H1 (cell line): ENCODE measurements at regions not wholly inside any gene's neighbourhood (a gene's known extent, or its start where the extent isn't known, plus 50 kb on each side); places are given as distances from the start of the nearest gene placed in this dataset.

Experiments used
- CTCF ChIA-PET: fragments of 300-600 bp; sonication (Branson Sonifier 250); formaldehyde crosslinking; loops from one replicate; lab custom pipeline; 2021; ENCODE audit not compliant: partially characterized antibody; lab: Charles Lee
- POLR2A ChIA-PET: fragments of 300-600 bp; sonication (Branson Sonifier 250); formaldehyde crosslinking; loops from one replicate; lab custom pipeline; 2021; ENCODE audit warnings: inconsistent platforms; ENCODE audit not compliant: partially characterized antibody; lab: Charles Lee
- DNase-seq, 2 experiments: peaks; one replicate each; pipeline versions ENCODE4 v3.0.0 to v3.0.0-alpha.2; 2010 to 2022; ENCODE audit warnings: low spot score in 2 of 2, low read depth in 1 of 2, mixed read lengths in 1 of 2
- FAIRE-seq: peaks from 2 replicates; lab custom pipeline; 2011; peaks lifted over from hg19 to GRCh38; lab: Jason Lieb, UNC
- H2AFZ ChIP-seq: 2 replicates; pipeline ENCODE4 v1.8.1; 2012; ENCODE audit warnings: low read length, inconsistent platforms
- H2AK5ac ChIP-seq: 2 replicates; pipeline ENCODE4 v1.6.1; 2013; ENCODE audit warnings: low read depth, low read length
- H2BK120ac ChIP-seq: replicated peaks from 2 replicates; pipeline ENCODE3; 2013; ENCODE audit warnings: low read depth, low read length, inconsistent platforms
- H2BK12ac ChIP-seq: 2 replicates; pipeline ENCODE4 v1.6.1; 2013; ENCODE audit warnings: low read depth, low read length
- H2BK15ac ChIP-seq: 2 replicates; pipeline ENCODE4 v1.6.1; 2013; ENCODE audit warnings: low read length
- H2BK20ac ChIP-seq: 2 replicates; pipeline ENCODE4 v1.6.1; 2013; ENCODE audit warnings: low read length
- H2BK5ac ChIP-seq: 2 replicates; pipeline ENCODE4 v1.6.1; 2013; ENCODE audit warnings: low read depth, low read length
- H3K14ac ChIP-seq: 2 replicates; pipeline ENCODE4 v1.6.1; 2013; ENCODE audit warnings: inconsistent platforms; ENCODE audit not compliant: insufficient read length
- H3K18ac ChIP-seq: 2 replicates; pipeline ENCODE4 v1.6.1; 2013; ENCODE audit warnings: low read length; ENCODE audit errors: extremely low read depth
- H3K23ac ChIP-seq: 2 replicates; pipeline ENCODE4 v1.6.1; 2013; ENCODE audit warnings: inconsistent platforms; ENCODE audit not compliant: insufficient read length
- H3K23me2 ChIP-seq: 2 replicates; pipeline ENCODE4 v1.6.1; 2013; ENCODE audit warnings: low read depth, low read length
- H3K27ac ChIP-seq: 2 replicates; pipeline ENCODE4 v1.6.1; 2011; ENCODE audit warnings: low read depth, low read length, inconsistent platforms
- H3K27me3 ChIP-seq, 4 experiments: replicated peaks in 1 of 4; 1 replicate in 1 of 4; 2 replicates in 3 of 4; pipeline versions ENCODE4 v1.6.1 to v1.8.1; 2011 to 2013; ENCODE audit warnings: low read length in 3 of 4, mild to moderate bottlenecking in 3 of 4, inconsistent platforms in 2 of 4, mixed read lengths in 2 of 4, moderate library complexity in 1 of 4; ENCODE audit not compliant: control insufficient read depth in 3 of 4, insufficient read depth in 3 of 4; ENCODE audit errors: extremely low read depth in 1 of 4
- H3K36me3 ChIP-seq, 4 experiments: 2 replicates each; pipeline versions ENCODE4 v1.6.1 to v1.8.1; 2011 to 2013; ENCODE audit warnings: mild to moderate bottlenecking in 4 of 4, low read length in 3 of 4, moderate library complexity in 2 of 4, control low read depth in 1 of 4, inconsistent platforms in 1 of 4; ENCODE audit not compliant: insufficient read depth in 4 of 4, control insufficient read depth in 2 of 4
- H3K4ac ChIP-seq: replicated peaks from 2 replicates; pipeline ENCODE3; 2013; ENCODE audit warnings: low read length, low read depth, mixed read lengths, inconsistent platforms; ENCODE audit not compliant: insufficient read length
- H3K4me1 ChIP-seq, 4 experiments: replicated peaks in 1 of 4; 1 replicate in 1 of 4; 2 replicates in 3 of 4; pipeline versions ENCODE4 v1.6.1 to v1.8.1; 2011 to 2013; ENCODE audit warnings: low read length in 3 of 4, inconsistent platforms in 2 of 4, mixed read lengths in 1 of 4; ENCODE audit not compliant: insufficient read depth in 4 of 4, control insufficient read depth in 3 of 4
- H3K4me2 ChIP-seq, 2 experiments: 2 replicates each; pipeline versions ENCODE4 v1.6.1 to v1.8.1; 2011 to 2013; ENCODE audit warnings: low read depth in 2 of 2, low read length in 2 of 2, control low read depth in 1 of 2, inconsistent platforms in 1 of 2, mild to moderate bottlenecking in 1 of 2; ENCODE audit not compliant: insufficient read depth in 1 of 2
- H3K4me3 ChIP-seq, 4 experiments: fragments of 200-600, 300-600 bp in 1 of 4; sonication (generic), shearing (Covaris generic), sonication (Bioruptor Twin) in 1 of 4; 2 replicates each; pipeline versions ENCODE4 v1.5.1 to v1.8.1; 2011 to 2016; ENCODE audit warnings: low read length in 4 of 4, low read depth in 3 of 4, control low read depth in 2 of 4, inconsistent platforms in 2 of 4, mild to moderate bottlenecking in 2 of 4, mixed read lengths in 1 of 4, moderate library complexity in 1 of 4; ENCODE audit not compliant: insufficient read depth in 2 of 4; ENCODE audit errors: extremely low read depth in 1 of 4
- H3K56ac ChIP-seq: replicated peaks from 2 replicates; pipeline ENCODE3; 2013; ENCODE audit warnings: low read depth, mild to moderate bottlenecking, mixed read lengths, low read length, inconsistent platforms; ENCODE audit not compliant: insufficient read length
- H3K79me1 ChIP-seq: 2 replicates; pipeline ENCODE4 v1.6.1; 2013; ENCODE audit warnings: low read depth, low read length, control low read depth
- H3K79me2 ChIP-seq, 2 experiments: 2 replicates each; pipeline versions ENCODE4 v1.6.1 to v1.8.1; 2012 to 2013; ENCODE audit warnings: low read length in 2 of 2, mild to moderate bottlenecking in 2 of 2, inconsistent platforms in 1 of 2; ENCODE audit not compliant: insufficient read depth in 2 of 2, control insufficient read depth in 1 of 2
- H3K9ac ChIP-seq, 4 experiments: replicated peaks in 1 of 4; 1 replicate in 1 of 4; 2 replicates in 3 of 4; pipeline versions ENCODE4 v1.6.1 to v1.8.1; 2011 to 2013; ENCODE audit warnings: low read depth in 3 of 4, low read length in 3 of 4, control low read depth in 2 of 4, mild to moderate bottlenecking in 2 of 4, moderate library complexity in 2 of 4, inconsistent platforms in 1 of 4; ENCODE audit errors: extremely low read depth in 1 of 4
- H3K9me3 ChIP-seq, 2 experiments: 2 replicates each; pipeline versions ENCODE4 v1.6.1 to v1.8.1; 2012 to 2013; ENCODE audit warnings: mild to moderate bottlenecking in 2 of 2, moderate library complexity in 2 of 2, control low read depth in 1 of 2, inconsistent platforms in 1 of 2, low read depth in 1 of 2, low read length in 1 of 2, mixed read lengths in 1 of 2; ENCODE audit not compliant: insufficient read depth in 2 of 2
- H4K20me1 ChIP-seq, 2 experiments: replicated peaks in 1 of 2; 2 replicates each; pipeline versions ENCODE3 to v1.8.1; 2011 to 2013; ENCODE audit warnings: inconsistent platforms in 2 of 2, low read length in 2 of 2, mild to moderate bottlenecking in 1 of 2; ENCODE audit not compliant: insufficient read depth in 2 of 2, control insufficient read depth in 1 of 2
- H4K5ac ChIP-seq: 2 replicates; pipeline ENCODE4 v1.6.1; 2013; ENCODE audit warnings: low read length, low read depth, mixed read lengths, inconsistent platforms; ENCODE audit not compliant: insufficient read length
- H4K8ac ChIP-seq: 2 replicates; pipeline ENCODE4 v1.8.0; 2013; ENCODE audit warnings: mild to moderate bottlenecking, moderate library complexity, low read length, inconsistent platforms; ENCODE audit not compliant: insufficient read depth; ENCODE audit errors: extremely low read depth
- H4K91ac ChIP-seq: replicated peaks from 2 replicates; pipeline ENCODE3; 2013; ENCODE audit warnings: low read length, mixed read lengths, inconsistent platforms; ENCODE audit not compliant: insufficient read length
- E2F6 ChIP-seq: IDR thresholded peaks from 2 replicates; pipeline ENCODE4 v1.6.1; 2012; ENCODE audit warnings: inconsistent platforms
- PHF8 ChIP-seq: fragments of 200-600 bp; sonication (generic); conservative IDR thresholded peaks from 2 replicates; pipeline ENCODE4 v1.7.1; 2012; ENCODE audit warnings: low read depth, mild to moderate bottlenecking, inconsistent platforms, low read length, moderate library complexity
- WGBS, 2 experiments: shearing (Covaris generic) in 1 of 2; methylation state at CpG; one replicate each; pipeline versions ENCODE4 v1.1.6 to v1.1.7; 2013 to 2015; ENCODE audit warnings: low lambda C conversion rate in 2 of 2, mixed read lengths in 2 of 2, inconsistent platforms in 1 of 2, low coverage in 1 of 2, missing lambda C conversion rate in 1 of 2; ENCODE audit not compliant: insufficient replicate concordance in 2 of 2, insufficient coverage in 1 of 2, insufficient read length in 1 of 2; ENCODE audit errors: extremely low coverage in 1 of 2, missing lambda C conversion rate in 1 of 2; 5-methylcytosine and 5-hydroxymethylcytosine counted together

- Histone ChIP-seq H2BK5ac (peak overlapping the region; percentile 31; the same call in 1 of the 2 replicates), H2BK20ac (peak overlapping the region; percentile 67), H3K36me3 (no peaks in the 10 kb centered on the region), H3K27me3 (no peaks in the 10 kb centered on the region; a peak in 1 of 7 replicates), H4K20me1 (no peaks in the 10 kb centered on the region), H3K4me3 (no peak overlapping the region), H3K56ac (no peak overlapping the region), H3K4me1 (peaks cover 0 to 14% (median 8%) of the 10 kb centered on the region in 4 experiments; a peak in 4 of 7 replicates), H3K4me2 (no peak overlapping the region), H3K9ac (no peak overlapping the region), H2BK120ac (no peak overlapping the region), H2BK15ac (0 out of 2 replicates have a peak overlapping the region, but pooled peaks have one; percentile 81), H3K14ac (no peak overlapping the region), H4K91ac (no peak overlapping the region), H3K23ac (no peak overlapping the region), H2AFZ (no peak overlapping the region), H3K18ac (peak overlapping the region; percentile 56; the same call in 1 of the 2 replicates), H2BK12ac (peak overlapping the region; percentile 61; the same call in 1 of the 2 replicates), H3K9me3 (no peaks in the 10 kb centered on the region; a peak in 1 of 4 replicates), H2AK5ac (0 out of 2 replicates have a peak overlapping the region, but pooled peaks have one; percentile 24), H4K8ac (peak overlapping the region; percentile 80), H3K4ac (no peak overlapping the region), H3K79me1 (no peaks in the 10 kb centered on the region), H3K79me2 (no peaks in the 10 kb centered on the region), H3K27ac (no peak overlapping the region), H3K23me2 (no peaks in the 10 kb centered on the region), H4K5ac (no peak overlapping the region)
- DNase-seq (no peak), FAIRE-seq (no peak)
- 81% methylated on average over 11 of the region's 11 CpGs; no CpG with 5 or more reads in 1 of the 2 experiments for WGBS, 2 experiments
- ChIA-PET CTCF (no interaction called here), POLR2A (interaction anchor here (1.0 kb wide), 1 partner anchor 20 kb away, joined by 3 read pairs; no protein-coding TSS in a partner anchor)
- no peak for TF ChIP-seq PHF8
- TF ChIP-seq E2F6: no peak
Observed at GRCh38 chr20:56716806-56717205, 87.7 kb downstream of the TFAP2C start.
